Mesendoderm (in vitro differentiated cells): ENCODE measurements at regions not wholly inside any gene's neighbourhood (a gene's known extent, or its start where the extent isn't known, plus 50 kb on each side); places are given as distances from the start of the nearest gene placed in this dataset.

Experiments used
- DNase-seq: peaks from one replicate; pipeline ENCODE4 v3.0.0; 2013
- H2AK5ac ChIP-seq: 2 replicates; pipeline ENCODE4 v1.6.1; 2013; ENCODE audit warnings: low read length, inconsistent platforms
- H2BK120ac ChIP-seq: 2 replicates; pipeline ENCODE4 v1.6.1; 2013; ENCODE audit warnings: low read depth, mild to moderate bottlenecking, low read length, moderate library complexity, mixed read lengths
- H2BK15ac ChIP-seq: replicated peaks from 2 replicates; pipeline ENCODE4 v1.6.1; 2013; ENCODE audit warnings: low read depth, mild to moderate bottlenecking, moderate library complexity
- H2BK5ac ChIP-seq: 2 replicates; pipeline ENCODE4 v1.6.1; 2013; ENCODE audit warnings: low read length, inconsistent platforms
- H3K18ac ChIP-seq: 2 replicates; pipeline ENCODE4 v1.6.1; 2013; ENCODE audit warnings: mild to moderate bottlenecking, low read length, mixed read lengths
- H3K23ac ChIP-seq: one replicate; pipeline ENCODE4 v1.6.1; 2013; ENCODE audit warnings: low read length
- H3K27ac ChIP-seq: 2 replicates; pipeline ENCODE4 v1.5.1; 2013; ENCODE audit warnings: low read depth, mild to moderate bottlenecking, inconsistent platforms, low read length, moderate library complexity
- H3K27me3 ChIP-seq: 2 replicates; pipeline ENCODE4 v1.6.1; 2013; ENCODE audit warnings: low read length, control low read depth, mild to moderate bottlenecking, inconsistent platforms; ENCODE audit not compliant: insufficient read depth, poor library complexity
- H3K36me3 ChIP-seq: 2 replicates; pipeline ENCODE4 v1.6.1; 2013; ENCODE audit warnings: low read length, inconsistent platforms; ENCODE audit not compliant: control insufficient read depth, insufficient read depth
- H3K4ac ChIP-seq: one replicate; pipeline ENCODE4 v1.6.1; 2013; ENCODE audit warnings: low read depth, mild to moderate bottlenecking, low read length, moderate library complexity
- H3K4me1 ChIP-seq: 2 replicates; pipeline ENCODE4 v1.6.1; 2013; ENCODE audit warnings: low read depth, low read length, inconsistent platforms; ENCODE audit not compliant: control insufficient read depth
- H3K4me2 ChIP-seq: 2 replicates; pipeline ENCODE4 v1.6.1; 2013; ENCODE audit warnings: low read length
- H3K4me3 ChIP-seq: 2 replicates; pipeline ENCODE4 v1.5.1; 2013; ENCODE audit warnings: mild to moderate bottlenecking, low read length
- H3K56ac ChIP-seq: one replicate; pipeline ENCODE4 v1.6.1; 2013; ENCODE audit warnings: low read length
- H3K79me1 ChIP-seq: 2 replicates; pipeline ENCODE4 v1.6.1; 2013; ENCODE audit warnings: low read length, inconsistent platforms
- H3K79me2 ChIP-seq: 2 replicates; pipeline ENCODE4 v1.6.1; 2013; ENCODE audit warnings: mild to moderate bottlenecking, low read length; ENCODE audit not compliant: control insufficient read depth, insufficient read depth
- H3K9ac ChIP-seq: 2 replicates; pipeline ENCODE4 v1.6.1; 2013; ENCODE audit warnings: low read length, inconsistent platforms
- H4K5ac ChIP-seq: one replicate; pipeline ENCODE4 v1.6.1; 2013; ENCODE audit warnings: low read length
- H4K8ac ChIP-seq: one replicate; pipeline ENCODE4 v1.6.1; 2013; ENCODE audit warnings: low read depth, mild to moderate bottlenecking, control low read depth, low read length, moderate library complexity
- WGBS: extraction: QIAGEN DNeasy Blood & Tissue Kit; methylation state at CpG from one replicate; pipeline ENCODE4 v1.1.7; 2013; ENCODE audit warnings: low lambda C conversion rate, missing lambda C conversion rate; ENCODE audit not compliant: insufficient coverage; ENCODE audit errors: extremely low coverage; 5-methylcytosine and 5-hydroxymethylcytosine counted together

GRCh38 chr12:127300075-127300474, 966.9 kb upstream of the TMEM132C start:
- no peaks in the 10 kb centered on the region for H3K4me1 ChIP-seq
- H3K23ac ChIP-seq, result no peak overlapping the region
- H2AK5ac ChIP-seq, result no peak overlapping the region
- H4K5ac ChIP-seq, result no peak overlapping the region
- no CpG with 5 or more reads among the region's 4 CpGs for WGBS
- no peak overlapping the region for H3K4me3 ChIP-seq
- no peak overlapping the region for H3K4me2 ChIP-seq
- H3K18ac ChIP-seq, result no peak overlapping the region
- H3K27ac ChIP-seq, result no peak overlapping the region
- H3K56ac ChIP-seq, result no peak overlapping the region
- no peak for DNase-seq
- no peak overlapping the region for H2BK5ac ChIP-seq
- no peaks in the 10 kb centered on the region for H3K79me1 ChIP-seq
- no peak overlapping the region for H4K8ac ChIP-seq
- no peak overlapping the region for H2BK15ac ChIP-seq
- H3K27me3 ChIP-seq, result no peaks in the 10 kb centered on the region
- no peaks in the 10 kb centered on the region for H3K79me2 ChIP-seq
- H2BK120ac ChIP-seq, result no peak overlapping the region
- H3K9ac ChIP-seq, result no peak overlapping the region
- H3K4ac ChIP-seq, result no peak overlapping the region
- H3K36me3 ChIP-seq, result no peaks in the 10 kb centered on the region

GRCh38 chr12:127300753-127301152, 966.2 kb upstream of the TMEM132C start:
- Histone ChIP-seq H2BK120ac (no peak overlapping the region), H3K4me3 (no peak overlapping the region), H2BK5ac (no peak overlapping the region), H3K27ac (no peak overlapping the region), H2BK15ac (no peak overlapping the region), H3K79me1 (no peaks in the 10 kb centered on the region), H4K8ac (no peak overlapping the region), H3K4me1 (no peaks in the 10 kb centered on the region), H3K79me2 (no peaks in the 10 kb centered on the region), H3K4ac (no peak overlapping the region), H4K5ac (no peak overlapping the region), H3K23ac (no peak overlapping the region), H3K27me3 (no peaks in the 10 kb centered on the region), H3K56ac (no peak overlapping the region), H3K36me3 (no peaks in the 10 kb centered on the region), H2AK5ac (no peak overlapping the region), H3K4me2 (no peak overlapping the region), H3K18ac (no peak overlapping the region), H3K9ac (no peak overlapping the region)
- no peak for DNase-seq
- WGBS, result no CpG with 5 or more reads among the region's 3 CpGs

- Histone ChIP-seq H3K27ac (no peak overlapping the region), H3K27me3 (no peaks in the 10 kb centered on the region), H2BK5ac (no peak overlapping the region), H4K5ac (no peak overlapping the region), H2BK120ac (no peak overlapping the region), H4K8ac (no peak overlapping the region), H3K23ac (no peak overlapping the region), H3K36me3 (no peaks in the 10 kb centered on the region), H3K79me2 (no peaks in the 10 kb centered on the region), H3K4me2 (no peak overlapping the region), H3K9ac (no peak overlapping the region), H3K18ac (no peak overlapping the region), H3K4me3 (no peak overlapping the region), H2AK5ac (no peak overlapping the region), H3K79me1 (no peaks in the 10 kb centered on the region), H2BK15ac (no peak overlapping the region), H3K56ac (no peak overlapping the region), H3K4ac (no peak overlapping the region), H3K4me1 (no peaks in the 10 kb centered on the region)
- no peak for DNase-seq
- WGBS, result no CpG with 5 or more reads among the region's 1 CpG
These were observed 965.1 kb upstream of the TMEM132C start for GRCh38 chr12:127301876-127302275.

GRCh38 chr12:127304751-127305725, 961.9 kb upstream of the TMEM132C start:
- Histone ChIP-seq H3K4ac (no peak overlapping the region), H3K36me3 (no peaks in the 10 kb centered on the region), H3K56ac (no peak overlapping the region), H3K9ac (no peak overlapping the region), H3K27ac (no peak overlapping the region), H2BK5ac (no peak overlapping the region), H3K79me1 (no peaks in the 10 kb centered on the region), H3K27me3 (no peaks in the 10 kb centered on the region), H4K8ac (no peak overlapping the region), H4K5ac (no peak overlapping the region), H3K4me1 (no peaks in the 10 kb centered on the region), H2BK120ac (no peak overlapping the region), H2AK5ac (no peak overlapping the region), H3K79me2 (no peaks in the 10 kb centered on the region), H3K4me2 (no peak overlapping the region), H3K23ac (no peak overlapping the region), H2BK15ac (no peak overlapping the region), H3K18ac (no peak overlapping the region), H3K4me3 (no peak overlapping the region)
- no CpG with 5 or more reads among the region's 8 CpGs for WGBS
- DNase-seq, result peak; percentile 7

- Histone ChIP-seq H3K4me1 (no peaks in the 10 kb centered on the region), H3K18ac (no peak overlapping the region), H3K56ac (no peak overlapping the region), H3K4me3 (no peak overlapping the region), H3K27me3 (no peaks in the 10 kb centered on the region), H3K4ac (no peak overlapping the region), H3K4me2 (no peak overlapping the region), H2BK120ac (no peak overlapping the region), H4K5ac (no peak overlapping the region), H3K36me3 (no peaks in the 10 kb centered on the region), H2BK5ac (no peak overlapping the region), H2AK5ac (no peak overlapping the region), H2BK15ac (no peak overlapping the region), H3K9ac (no peak overlapping the region), H3K27ac (no peak overlapping the region), H3K79me2 (no peaks in the 10 kb centered on the region), H3K23ac (no peak overlapping the region), H4K8ac (no peak overlapping the region), H3K79me1 (no peaks in the 10 kb centered on the region)
- no peak for DNase-seq
- WGBS, result no CpG with 5 or more reads among the region's 4 CpGs
These were observed 960.3 kb upstream of the TMEM132C start for GRCh38 chr12:127306604-127307215.
